Trophoblast cell (in vitro differentiated cells and primary cell): ENCODE measurements at regions not wholly inside any gene's neighbourhood (a gene's known extent, or its start where the extent isn't known, plus 50 kb on each side); places are given as distances from the start of the nearest gene placed in this dataset.

Source experiments
- DNase-seq, 2 donors: peaks; one replicate each; pipeline ENCODE4 v3.0.0-alpha.2; 2016
- H2AFZ ChIP-seq: 2 replicates; pipeline ENCODE4 v1.6.1; 2013; ENCODE audit warnings: low read length, moderate library complexity, mild to moderate bottlenecking; ENCODE audit not compliant: insufficient read depth, poor library complexity
- H2AK5ac ChIP-seq: 2 replicates; pipeline ENCODE4 v1.6.1; 2013; ENCODE audit warnings: mild to moderate bottlenecking, low read length
- H2BK120ac ChIP-seq: 2 replicates; pipeline ENCODE4 v1.6.1; 2013; ENCODE audit warnings: low read length, mild to moderate bottlenecking, moderate library complexity; ENCODE audit not compliant: insufficient read depth, poor library complexity
- H2BK12ac ChIP-seq: 2 replicates; pipeline ENCODE4 v1.6.1; 2013; ENCODE audit warnings: mild to moderate bottlenecking, low read length, moderate library complexity
- H2BK5ac ChIP-seq: 2 replicates; pipeline ENCODE4 v1.6.1; 2013; ENCODE audit warnings: low read length, low read depth, moderate library complexity, mild to moderate bottlenecking; ENCODE audit not compliant: poor library complexity
- H3K14ac ChIP-seq: 2 replicates; pipeline ENCODE4 v1.6.1; 2013; ENCODE audit warnings: mild to moderate bottlenecking, low read length
- H3K18ac ChIP-seq: 2 replicates; pipeline ENCODE4 v1.6.1; 2013; ENCODE audit warnings: mild to moderate bottlenecking, low read length
- H3K23ac ChIP-seq: 2 replicates; pipeline ENCODE4 v1.6.1; 2013; ENCODE audit warnings: low read length
- H3K27ac ChIP-seq: 2 replicates; pipeline ENCODE4 v1.5.1; 2013; ENCODE audit warnings: low read depth, mild to moderate bottlenecking, inconsistent platforms, low read length, moderate library complexity
- H3K27me3 ChIP-seq: 2 replicates; pipeline ENCODE4 v1.6.1; 2013; ENCODE audit warnings: inconsistent platforms, mild to moderate bottlenecking, low read length, moderate library complexity; ENCODE audit not compliant: insufficient read depth
- H3K36me3 ChIP-seq, 2 experiments: 1 replicate in 1 of 2; 2 replicates in 1 of 2; pipeline ENCODE4 v1.6.1; 2013; ENCODE audit warnings: low read length in 2 of 2, mild to moderate bottlenecking in 2 of 2, moderate library complexity in 1 of 2; ENCODE audit not compliant: insufficient read depth in 2 of 2, control insufficient read depth in 1 of 2
- H3K4ac ChIP-seq: 2 replicates; pipeline ENCODE4 v1.6.1; 2013; ENCODE audit warnings: low read depth, mild to moderate bottlenecking, low read length, moderate library complexity
- H3K4me1 ChIP-seq, 2 experiments: 1 replicate in 1 of 2; 2 replicates in 1 of 2; pipeline ENCODE4 v1.6.1; 2013; ENCODE audit warnings: low read length in 2 of 2, mild to moderate bottlenecking in 2 of 2, moderate library complexity in 1 of 2; ENCODE audit not compliant: insufficient read depth in 2 of 2, control insufficient read depth in 1 of 2
- H3K4me2 ChIP-seq: 2 replicates; pipeline ENCODE4 v1.6.1; 2013; ENCODE audit warnings: inconsistent platforms, mild to moderate bottlenecking, low read length, moderate library complexity
- H3K4me3 ChIP-seq: 2 replicates; pipeline ENCODE4 v1.5.1; 2013; ENCODE audit warnings: mild to moderate bottlenecking, low read depth, low read length, inconsistent platforms
- H3K79me1 ChIP-seq: one replicate; pipeline ENCODE4 v1.6.1; 2013; ENCODE audit warnings: low read length
- H3K79me2 ChIP-seq: 2 replicates; pipeline ENCODE4 v1.6.1; 2013; ENCODE audit warnings: low read length, mild to moderate bottlenecking; ENCODE audit not compliant: control insufficient read depth, insufficient read depth, poor library complexity
- H3K9ac ChIP-seq: 2 replicates; pipeline ENCODE4 v1.6.1; 2013; ENCODE audit warnings: mild to moderate bottlenecking, low read length
- H3K9me3 ChIP-seq: 2 replicates; pipeline ENCODE4 v1.6.1; 2013; ENCODE audit warnings: low read depth, mild to moderate bottlenecking, control low read depth, inconsistent platforms, low read length; ENCODE audit not compliant: insufficient read depth
- H4K12ac ChIP-seq: 2 replicates; pipeline ENCODE4 v1.6.1; 2013; ENCODE audit warnings: low read depth, mild to moderate bottlenecking, low read length, moderate library complexity
- H4K8ac ChIP-seq: 2 replicates; pipeline ENCODE4 v1.6.1; 2013; ENCODE audit warnings: low read depth, mild to moderate bottlenecking, low read length, moderate library complexity
- H4K91ac ChIP-seq: one replicate; pipeline ENCODE4 v1.6.1; 2013; ENCODE audit warnings: low read depth, mild to moderate bottlenecking, low read length, moderate library complexity
- WGBS: extraction: QIAGEN DNeasy Blood & Tissue Kit; methylation state at CpG from one replicate; pipeline ENCODE4 v1.1.7; 2013; ENCODE audit warnings: missing lambda C conversion rate; ENCODE audit not compliant: insufficient read length, insufficient coverage; ENCODE audit errors: extremely low coverage; 5-methylcytosine and 5-hydroxymethylcytosine counted together

GRCh38 chrX:14359727-14360126 lies 169.6 kb upstream of the GLRA2 start:
- H3K14ac ChIP-seq: no peak overlapping the region
- H3K23ac ChIP-seq: no peak overlapping the region
- H2BK5ac ChIP-seq: no peak overlapping the region
- H3K79me1 ChIP-seq: no peaks in the 10 kb centered on the region
- no peaks in the 10 kb centered on the region for H3K79me2 ChIP-seq
- H2AK5ac ChIP-seq: no peak overlapping the region
- H3K4me1 ChIP-seq: no peaks in the 10 kb centered on the region
- H3K4me2 ChIP-seq: no peak overlapping the region
- H3K27me3 ChIP-seq: no peaks in the 10 kb centered on the region
- no peak overlapping the region for H3K9ac ChIP-seq
- H2BK12ac ChIP-seq: no peak overlapping the region
- no peak overlapping the region for H3K4ac ChIP-seq
- WGBS: no CpG with 5 or more reads among the region's 1 CpG
- H3K18ac ChIP-seq: no peak overlapping the region
- H2BK120ac ChIP-seq: no peak overlapping the region
- no peaks in the 10 kb centered on the region for H3K36me3 ChIP-seq
- H2AFZ ChIP-seq: no peak overlapping the region
- no peaks in the 10 kb centered on the region for H3K9me3 ChIP-seq
- no peak overlapping the region for H4K8ac ChIP-seq
- H3K4me3 ChIP-seq: no peak overlapping the region
- DNase-seq: no peak
- no peak overlapping the region for H4K12ac ChIP-seq
- no peak overlapping the region for H3K27ac ChIP-seq
- no peak overlapping the region for H4K91ac ChIP-seq

- no CpG with 5 or more reads among the region's 2 CpGs for WGBS
- no peaks in the 10 kb centered on the region for H3K79me2 ChIP-seq
These were observed 170.0 kb upstream of the GLRA2 start for GRCh38 chrX:14359316-14359715.

GRCh38 chrX:14357314-14357713 lies 172.0 kb upstream of the GLRA2 start:
- Histone ChIP-seq H2AFZ (no peak overlapping the region), H3K9me3 (no peaks in the 10 kb centered on the region), H4K91ac (no peak overlapping the region), H3K4ac (no peak overlapping the region), H3K9ac (no peak overlapping the region), H3K79me1 (no peaks in the 10 kb centered on the region), H2AK5ac (no peak overlapping the region), H3K4me1 (no peaks in the 10 kb centered on the region), H3K27ac (no peak overlapping the region), H2BK120ac (no peak overlapping the region), H2BK5ac (no peak overlapping the region), H3K14ac (no peak overlapping the region), H3K4me3 (no peak overlapping the region), H3K23ac (no peak overlapping the region), H3K18ac (no peak overlapping the region), H2BK12ac (no peak overlapping the region), H3K4me2 (no peak overlapping the region), H4K8ac (no peak overlapping the region), H4K12ac (no peak overlapping the region), H3K36me3 (no peaks in the 10 kb centered on the region), H3K79me2 (no peaks in the 10 kb centered on the region), H3K27me3 (no peaks in the 10 kb centered on the region)
- no peak for DNase-seq

More at GRCh38 chrX:14359316-14359715, 170.0 kb upstream of the GLRA2 start:
- no peak overlapping the region for H3K23ac ChIP-seq
- H3K18ac ChIP-seq: no peak overlapping the region
- no peak overlapping the region for H3K4ac ChIP-seq
- H3K4me2 ChIP-seq: no peak overlapping the region
- H4K8ac ChIP-seq: no peak overlapping the region
- H3K14ac ChIP-seq: no peak overlapping the region
- no peaks in the 10 kb centered on the region for H3K79me1 ChIP-seq
- H2BK120ac ChIP-seq: no peak overlapping the region
- H2BK5ac ChIP-seq: no peak overlapping the region
- no peaks in the 10 kb centered on the region for H3K36me3 ChIP-seq
- no peak overlapping the region for H2AK5ac ChIP-seq
- H3K27me3 ChIP-seq: no peaks in the 10 kb centered on the region
- DNase-seq: no peak
- H3K4me3 ChIP-seq: no peak overlapping the region
- H2AFZ ChIP-seq: no peak overlapping the region
- H2BK12ac ChIP-seq: no peak overlapping the region
- H3K9me3 ChIP-seq: no peaks in the 10 kb centered on the region
- H3K9ac ChIP-seq: no peak overlapping the region
- H4K12ac ChIP-seq: no peak overlapping the region
- no peak overlapping the region for H3K27ac ChIP-seq
- H4K91ac ChIP-seq: no peak overlapping the region
- no peaks in the 10 kb centered on the region for H3K4me1 ChIP-seq

GRCh38 chrX:14356401-14356800 lies 172.9 kb upstream of the GLRA2 start:
- no CpG with 5 or more reads among the region's 1 CpG for WGBS
- no peak for DNase-seq

GRCh38 chrX:14355556-14355955 lies 173.8 kb upstream of the GLRA2 start:
- H3K36me3 ChIP-seq: no peaks in the 10 kb centered on the region
- H3K4me2 ChIP-seq: no peak overlapping the region
- H2AK5ac ChIP-seq: no peak overlapping the region
- no peak overlapping the region for H4K91ac ChIP-seq
- no peak overlapping the region for H2BK120ac ChIP-seq
- DNase-seq: peak in 1 of 2 donors; percentile 2
- H3K4ac ChIP-seq: no peak overlapping the region
- H4K8ac ChIP-seq: no peak overlapping the region
- no peak overlapping the region for H3K4me3 ChIP-seq
- H2AFZ ChIP-seq: no peak overlapping the region
- no peak overlapping the region for H2BK5ac ChIP-seq
- no peak overlapping the region for H3K23ac ChIP-seq
- no peak overlapping the region for H3K14ac ChIP-seq
- no peaks in the 10 kb centered on the region for H3K79me2 ChIP-seq
- no peaks in the 10 kb centered on the region for H3K9me3 ChIP-seq
- no peaks in the 10 kb centered on the region for H3K4me1 ChIP-seq
- no peak overlapping the region for H3K27ac ChIP-seq
- no peak overlapping the region for H3K9ac ChIP-seq
- H3K27me3 ChIP-seq: no peaks in the 10 kb centered on the region
- H2BK12ac ChIP-seq: no peak overlapping the region
- no peaks in the 10 kb centered on the region for H3K79me1 ChIP-seq
- H4K12ac ChIP-seq: no peak overlapping the region
- no peak overlapping the region for H3K18ac ChIP-seq

More at GRCh38 chrX:14356401-14356800, 172.9 kb upstream of the GLRA2 start:
- H3K4me3 ChIP-seq: no peak overlapping the region
- H3K27ac ChIP-seq: no peak overlapping the region
- H3K36me3 ChIP-seq: no peaks in the 10 kb centered on the region
- no peak overlapping the region for H4K8ac ChIP-seq
- H2AFZ ChIP-seq: no peak overlapping the region
- no peaks in the 10 kb centered on the region for H3K4me1 ChIP-seq
- H3K79me2 ChIP-seq: no peaks in the 10 kb centered on the region
- H3K18ac ChIP-seq: no peak overlapping the region
- no peak overlapping the region for H2BK120ac ChIP-seq
- no peak overlapping the region for H3K4me2 ChIP-seq
- H4K12ac ChIP-seq: no peak overlapping the region
- H2AK5ac ChIP-seq: no peak overlapping the region
- H2BK5ac ChIP-seq: no peak overlapping the region
- H3K9me3 ChIP-seq: no peaks in the 10 kb centered on the region
- no peak overlapping the region for H3K4ac ChIP-seq
- H3K23ac ChIP-seq: no peak overlapping the region
- H3K9ac ChIP-seq: no peak overlapping the region
- H2BK12ac ChIP-seq: no peak overlapping the region
- H3K27me3 ChIP-seq: no peaks in the 10 kb centered on the region
- H3K14ac ChIP-seq: no peak overlapping the region
- H3K79me1 ChIP-seq: no peaks in the 10 kb centered on the region
- H4K91ac ChIP-seq: no peak overlapping the region
